HUES48 (cell line): ENCODE measurements at regions not wholly inside any gene's neighbourhood (a gene's known extent, or its start where the extent isn't known, plus 50 kb on each side); places are given as distances from the start of the nearest gene placed in this dataset.

Source experiments
- H3K27ac ChIP-seq: one replicate; pipeline ENCODE4 v1.7.0; 2013; ENCODE audit warnings: low read depth, low read length, inconsistent platforms
- H3K27me3 ChIP-seq: 2 replicates; pipeline ENCODE4 v1.6.1; 2013; ENCODE audit warnings: mild to moderate bottlenecking, low read length; ENCODE audit not compliant: control insufficient read depth, insufficient read depth
- H3K36me3 ChIP-seq: 2 replicates; pipeline ENCODE4 v1.6.1; 2013; ENCODE audit warnings: low read length; ENCODE audit not compliant: control insufficient read depth, insufficient read depth
- H3K4me1 ChIP-seq: 2 replicates; pipeline ENCODE4 v1.6.1; 2013; ENCODE audit warnings: mild to moderate bottlenecking, low read length; ENCODE audit not compliant: control insufficient read depth, insufficient read depth
- H3K4me3 ChIP-seq: 2 replicates; pipeline ENCODE4 v1.5.1; 2013; ENCODE audit warnings: mild to moderate bottlenecking, low read depth, low read length
- H3K9ac ChIP-seq: 2 replicates; pipeline ENCODE4 v1.6.1; 2013; ENCODE audit warnings: mild to moderate bottlenecking, low read depth, low read length, moderate library complexity
- H3K9me3 ChIP-seq: 2 replicates; pipeline ENCODE4 v1.6.1; 2013; ENCODE audit warnings: low read length; ENCODE audit not compliant: control insufficient read depth, insufficient read depth

DNA sequence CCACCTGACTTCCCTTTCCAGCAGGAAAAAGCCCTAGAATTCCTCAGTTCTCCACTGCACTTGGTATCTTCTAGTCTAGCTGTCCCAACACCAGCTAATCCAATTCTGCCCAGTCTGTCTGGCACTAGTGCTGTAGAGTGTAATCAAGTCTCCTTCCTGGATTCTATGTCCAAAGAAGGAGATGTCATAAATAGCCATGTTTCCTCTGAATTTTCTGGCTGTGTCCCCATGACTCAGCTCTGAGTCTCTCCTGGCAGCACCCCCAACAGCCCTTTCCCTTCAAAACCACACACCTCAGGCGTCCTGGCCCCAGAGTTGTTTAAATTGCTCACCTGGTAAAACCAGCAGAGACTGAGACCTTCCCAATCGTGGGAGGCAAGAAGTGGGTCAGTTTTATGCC lies 197.2 kb downstream of the GRXCR1 start:
- Histone ChIP-seq H3K27ac (no peak overlapping the region), H3K9me3 (peaks cover 19% of the 10 kb centered on the region), H3K27me3 (no peaks in the 10 kb centered on the region), H3K4me3 (no peak overlapping the region), H3K9ac (no peak overlapping the region), H3K4me1 (no peaks in the 10 kb centered on the region), H3K36me3 (no peaks in the 10 kb centered on the region)

DNA sequence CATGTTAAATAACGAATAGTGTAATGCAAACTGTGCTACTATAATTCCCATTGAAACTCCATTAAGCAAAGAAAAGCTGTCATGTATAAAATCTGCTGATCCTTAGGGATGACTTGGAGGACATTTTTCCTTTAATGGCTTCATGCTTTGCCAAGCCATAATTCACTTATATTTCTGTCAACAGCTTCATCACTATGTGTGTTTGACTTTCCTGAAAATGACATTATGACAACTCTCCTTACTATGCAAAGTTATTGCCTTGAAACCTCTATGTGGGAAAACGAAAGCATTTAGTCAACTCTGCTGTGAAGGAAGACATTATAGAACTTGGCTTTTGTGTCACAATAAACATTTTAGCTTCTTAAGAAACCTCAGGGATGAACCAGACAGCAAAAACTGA lies 210.5 kb downstream of the GRXCR1 start:
- Histone ChIP-seq H3K27ac (no peak overlapping the region), H3K9me3 (no peaks in the 10 kb centered on the region), H3K4me1 (no peaks in the 10 kb centered on the region), H3K36me3 (no peaks in the 10 kb centered on the region), H3K9ac (no peak overlapping the region), H3K4me3 (no peak overlapping the region), H3K27me3 (no peaks in the 10 kb centered on the region)

DNA sequence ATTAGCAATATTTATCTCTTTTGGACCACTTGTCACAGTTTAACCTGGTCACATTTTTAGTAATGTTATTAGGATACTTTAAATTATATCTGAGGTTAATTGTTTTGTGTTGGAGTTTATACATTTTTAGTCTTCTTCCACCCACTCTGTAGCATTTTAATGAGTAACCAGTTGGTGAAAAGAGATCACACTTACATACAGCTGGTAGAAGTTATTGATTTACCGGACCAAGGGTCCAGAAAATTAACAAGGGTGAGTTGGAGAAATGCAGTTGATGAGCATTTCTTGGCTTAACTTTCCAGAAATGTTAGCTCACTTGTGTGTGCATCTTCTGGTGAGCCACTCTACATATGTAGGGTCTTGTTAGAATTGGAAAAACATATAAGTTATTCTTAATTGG lies 219.6 kb downstream of the GRXCR1 start:
- peaks cover 3% of the 10 kb centered on the region; the same call in 1 of the 2 replicates for H3K4me1 ChIP-seq
- no peak overlapping the region for H3K4me3 ChIP-seq
- H3K27ac ChIP-seq: no peak overlapping the region
- H3K9ac ChIP-seq: no peak overlapping the region
- H3K9me3 ChIP-seq: no peaks in the 10 kb centered on the region
- no peaks in the 10 kb centered on the region for H3K36me3 ChIP-seq
- no peaks in the 10 kb centered on the region for H3K27me3 ChIP-seq

DNA sequence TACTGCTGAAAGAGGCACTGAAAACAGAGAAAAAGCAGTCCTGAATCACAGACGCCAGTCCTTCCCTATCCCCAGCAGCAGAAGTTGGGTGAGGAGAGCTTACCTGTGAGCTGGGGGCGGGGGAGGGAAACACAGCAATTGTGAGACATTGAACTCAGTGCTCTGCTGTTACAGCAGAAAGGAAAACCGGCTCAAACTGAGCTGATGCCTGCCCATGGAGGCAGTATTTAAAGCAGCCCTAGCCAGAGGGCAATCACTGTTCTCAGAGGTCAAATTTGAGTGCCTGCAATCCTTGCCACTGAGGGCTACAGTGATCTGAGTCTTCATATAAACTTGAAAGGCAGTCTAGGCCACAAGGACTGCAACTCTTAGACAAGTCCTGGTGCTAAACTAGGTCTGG lies 220.7 kb downstream of the GRXCR1 start:
- H3K4me3 ChIP-seq: no peak overlapping the region
- H3K27ac ChIP-seq: no peak overlapping the region
- no peaks in the 10 kb centered on the region for H3K27me3 ChIP-seq
- no peak overlapping the region for H3K9ac ChIP-seq
- H3K9me3 ChIP-seq: no peaks in the 10 kb centered on the region; the same call in 1 of the 2 replicates
- H3K36me3 ChIP-seq: no peaks in the 10 kb centered on the region
- H3K4me1 ChIP-seq: peaks cover 3% of the 10 kb centered on the region; the same call in 1 of the 2 replicates

DNA sequence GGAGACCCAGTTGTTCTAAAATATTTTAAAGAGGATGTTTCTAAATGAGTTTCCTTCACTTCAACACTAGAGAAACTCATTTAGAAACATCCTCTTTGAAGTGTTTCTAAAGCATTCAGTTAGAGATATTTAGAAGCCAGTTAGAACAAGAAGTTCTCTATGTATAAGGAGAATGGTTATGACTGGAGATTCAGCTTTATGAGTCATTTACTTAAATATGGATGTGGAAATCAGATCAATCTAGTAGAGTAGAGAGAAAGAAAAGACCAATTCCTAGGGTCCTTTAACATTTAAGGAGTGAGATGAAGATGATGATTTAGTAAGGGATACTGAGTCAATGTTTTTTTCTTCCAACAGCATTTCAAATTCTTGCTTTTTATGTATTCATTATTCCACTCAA lies 234.1 kb downstream of the GRXCR1 start:
- Histone ChIP-seq H3K27me3 (no peaks in the 10 kb centered on the region), H3K36me3 (no peaks in the 10 kb centered on the region), H3K27ac (no peak overlapping the region), H3K9ac (no peak overlapping the region), H3K4me1 (peaks cover 23% of the 10 kb centered on the region), H3K9me3 (no peaks in the 10 kb centered on the region), H3K4me3 (no peak overlapping the region)

DNA sequence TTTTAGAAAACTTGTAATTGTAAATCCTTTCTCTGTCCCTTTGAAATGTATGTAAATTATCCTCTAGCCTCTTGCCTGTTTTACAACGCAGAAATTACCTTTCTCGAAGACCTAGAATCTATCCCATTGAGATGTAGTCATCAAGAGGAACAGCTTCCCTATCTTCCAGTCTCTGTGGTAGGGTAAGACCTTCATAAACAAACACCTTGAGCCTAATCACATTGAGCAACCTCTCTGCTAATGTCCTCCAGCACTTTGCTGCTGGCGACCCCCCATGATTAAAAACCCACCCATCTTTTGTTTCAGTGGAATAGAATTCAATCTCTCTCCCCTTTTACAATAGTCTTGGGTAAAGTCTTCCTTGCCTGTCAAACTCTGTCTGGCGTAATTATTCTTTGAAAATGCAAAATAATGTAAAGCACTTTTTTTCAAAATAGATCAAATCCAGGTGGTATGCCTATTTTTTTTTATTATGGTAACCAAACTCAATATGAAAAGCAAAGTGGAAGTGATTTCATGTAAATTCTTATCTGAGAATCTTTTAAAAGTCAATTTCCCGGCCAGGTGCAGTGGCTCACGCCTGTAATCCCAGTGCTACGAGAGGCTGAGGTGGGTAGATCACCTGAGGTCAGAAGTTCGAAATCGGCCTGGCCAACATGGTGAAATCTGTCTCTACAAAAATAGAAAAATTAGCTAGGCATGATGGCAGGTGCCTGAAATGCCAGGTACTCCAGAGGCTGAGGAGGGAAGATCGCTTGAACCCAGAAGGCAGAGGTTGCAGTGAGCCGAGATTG lies 237.9 kb downstream of the GRXCR1 start:
- Histone ChIP-seq H3K27me3 (no peaks in the 10 kb centered on the region), H3K27ac (peak overlapping the region; percentile 1), H3K9me3 (no peaks in the 10 kb centered on the region), H3K36me3 (no peaks in the 10 kb centered on the region), H3K9ac (no peak overlapping the region), H3K4me3 (no peak overlapping the region), H3K4me1 (peaks cover 31% of the 10 kb centered on the region)

DNA sequence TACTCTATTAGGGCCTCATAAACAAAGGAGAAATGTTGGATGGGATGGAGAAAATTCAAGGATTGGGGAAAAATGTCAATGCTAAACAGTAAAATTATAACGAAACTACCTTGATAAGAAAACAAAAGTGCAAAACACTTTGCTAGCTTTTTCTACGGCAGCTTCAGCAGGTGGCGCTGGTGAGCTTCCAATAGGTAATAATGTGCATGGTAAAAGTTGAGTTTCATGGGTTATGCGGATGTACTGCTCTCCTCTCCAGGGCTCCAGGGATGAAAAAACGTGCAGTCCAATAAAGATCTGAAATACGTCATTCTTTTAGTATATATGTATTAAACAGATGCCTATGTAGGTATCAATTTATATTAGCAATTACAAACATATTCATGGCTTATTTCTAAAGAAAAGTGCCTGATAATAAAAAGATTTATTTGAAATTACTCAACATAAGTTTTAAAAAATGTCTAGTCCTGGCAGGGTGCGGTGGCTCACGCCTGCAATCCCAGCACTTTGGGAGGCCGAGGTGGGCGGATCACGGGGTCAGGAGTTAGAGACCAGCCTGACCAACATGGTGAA lies 239.6 kb downstream of the GRXCR1 start:
- H3K4me3 ChIP-seq: no peak overlapping the region
- no peaks in the 10 kb centered on the region for H3K27me3 ChIP-seq
- H3K4me1 ChIP-seq: peaks cover 31% of the 10 kb centered on the region
- H3K9me3 ChIP-seq: no peaks in the 10 kb centered on the region
- no peak overlapping the region for H3K27ac ChIP-seq
- no peak overlapping the region for H3K9ac ChIP-seq
- H3K36me3 ChIP-seq: no peaks in the 10 kb centered on the region

DNA sequence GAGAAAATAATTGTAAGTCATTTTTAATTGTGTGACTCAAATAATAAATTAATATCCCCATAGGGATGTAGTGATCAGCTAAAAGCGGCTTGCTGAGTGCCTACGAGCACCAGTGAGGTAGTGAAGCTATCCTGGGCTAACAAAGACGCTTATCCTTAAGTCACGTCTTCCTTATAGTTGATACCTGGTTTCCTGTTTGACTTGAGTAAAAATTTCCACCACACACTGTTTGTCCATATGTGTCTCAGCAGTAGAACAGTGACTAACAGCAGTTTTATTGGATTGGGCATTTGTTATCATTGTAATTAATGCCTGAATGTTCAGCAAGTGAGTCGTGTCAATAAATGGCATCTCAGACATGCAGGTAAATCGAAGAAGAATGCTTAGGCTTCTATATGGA lies 241.1 kb downstream of the GRXCR1 start:
- Histone ChIP-seq H3K27ac (no peak overlapping the region), H3K4me1 (peaks cover 31% of the 10 kb centered on the region), H3K27me3 (no peaks in the 10 kb centered on the region), H3K4me3 (no peak overlapping the region), H3K36me3 (no peaks in the 10 kb centered on the region), H3K9ac (no peak overlapping the region), H3K9me3 (no peaks in the 10 kb centered on the region)

DNA sequence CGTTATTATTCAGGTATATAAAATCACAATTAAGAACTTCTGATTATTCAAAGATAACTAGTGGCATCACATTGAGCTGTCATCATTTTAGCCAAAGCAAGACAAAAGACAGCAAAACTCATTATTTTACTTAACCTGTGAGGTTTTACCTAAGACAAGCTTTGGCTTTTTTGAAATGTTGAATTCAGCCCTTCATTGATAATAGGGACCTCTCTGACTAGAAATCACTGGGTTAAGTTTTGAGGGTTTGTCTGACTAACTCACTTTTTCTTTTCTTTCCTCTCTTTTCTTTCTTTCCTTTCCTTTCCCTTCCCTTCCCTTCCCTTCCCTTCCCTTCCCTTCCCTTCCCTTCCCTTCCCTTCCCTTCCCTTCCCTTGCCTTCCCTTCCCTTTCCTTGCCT lies 244.2 kb downstream of the GRXCR1 start:
- H3K9me3 ChIP-seq: no peaks in the 10 kb centered on the region; the same call in 1 of the 2 replicates
- no peak overlapping the region for H3K4me3 ChIP-seq
- no peaks in the 10 kb centered on the region for H3K27me3 ChIP-seq
- H3K36me3 ChIP-seq: no peaks in the 10 kb centered on the region
- H3K9ac ChIP-seq: no peak overlapping the region
- no peak overlapping the region for H3K27ac ChIP-seq
- H3K4me1 ChIP-seq: peaks cover 7% of the 10 kb centered on the region

DNA sequence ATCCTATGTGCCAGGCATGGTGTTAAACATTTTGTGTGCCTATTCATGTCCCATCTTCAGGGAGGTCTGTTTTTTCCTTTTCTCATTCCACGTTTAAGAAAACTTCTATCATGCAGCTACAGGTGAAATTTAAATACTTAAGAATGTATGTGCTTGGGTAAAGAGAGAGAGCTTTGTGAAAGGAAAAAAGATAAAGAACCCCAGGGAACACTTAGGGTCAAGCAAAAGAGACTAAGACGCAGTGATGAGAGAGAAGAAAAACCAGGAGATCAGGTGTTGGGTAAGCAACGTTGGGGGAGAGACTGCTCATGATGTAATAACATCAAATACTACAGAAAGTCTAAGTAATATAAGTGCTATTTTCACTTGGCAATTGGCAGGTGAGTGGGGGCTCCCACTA lies 253.7 kb downstream of the GRXCR1 start:
- Histone ChIP-seq H3K36me3 (no peaks in the 10 kb centered on the region), H3K27ac (no peak overlapping the region), H3K9me3 (no peaks in the 10 kb centered on the region), H3K9ac (no peak overlapping the region), H3K27me3 (peaks cover 16% of the 10 kb centered on the region), H3K4me3 (no peak overlapping the region), H3K4me1 (peaks cover 19% of the 10 kb centered on the region)

DNA sequence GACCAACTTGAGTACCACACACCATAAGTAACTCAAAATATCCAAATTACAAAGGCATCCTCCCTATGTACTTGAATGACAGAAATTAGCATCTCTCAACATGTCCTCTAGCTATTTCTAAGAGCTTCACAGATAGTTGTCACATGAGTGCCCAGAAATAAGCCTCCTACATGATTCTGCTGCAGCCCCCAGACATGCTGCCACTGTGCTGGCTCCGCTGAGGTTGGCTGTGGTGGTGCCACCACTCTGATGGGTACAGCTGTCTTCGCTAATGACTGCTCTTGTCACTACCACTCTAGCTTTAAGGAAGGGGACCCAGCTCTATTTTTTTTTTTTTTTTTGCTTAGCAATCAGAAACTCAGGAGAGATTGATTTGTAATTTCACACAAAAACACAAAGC lies 256.0 kb downstream of the GRXCR1 start:
- H3K9ac ChIP-seq: no peak overlapping the region
- H3K9me3 ChIP-seq: no peaks in the 10 kb centered on the region
- peaks cover 16% of the 10 kb centered on the region for H3K27me3 ChIP-seq
- no peak overlapping the region for H3K4me3 ChIP-seq
- peaks cover 19% of the 10 kb centered on the region for H3K4me1 ChIP-seq
- H3K36me3 ChIP-seq: no peaks in the 10 kb centered on the region
- no peak overlapping the region for H3K27ac ChIP-seq
